ENCODE measurements at regions not wholly inside any gene's neighbourhood (a gene's known extent, or its start where the extent isn't known, plus 50 kb on each side); places are given as distances from the start of the nearest gene placed in this dataset.

- no peak for TF ChIP-seq CTCF (IDR thresholded peaks at IDR 0.05)
- no peak for TF ChIP-seq EP300 (IDR thresholded peaks at IDR 0.05)
- TF ChIP-seq POLR2A (IDR thresholded peaks at IDR 0.05): no peak
Measured at GRCh38 chr2:150260636-150261035, 226.8 kb downstream of the RND3 start.
